Activated naive CD4-positive, alpha-beta T cell treated with anti-CD3 and anti-CD28 coated beads for 36 hours (primary cell): ENCODE measurements at regions not wholly inside any gene's neighbourhood (a gene's known extent, or its start where the extent isn't known, plus 50 kb on each side); places are given as distances from the start of the nearest gene placed in this dataset.

Experiments
- CTCF ChIA-PET: fragments of 350-600 bp; sonication (Branson Sonifier 250); formaldehyde crosslinking; loops from one replicate; lab custom pipeline; 2021; ENCODE audit warnings: antibody characterized with exemption; lab: Charles Lee
- DNase-seq: peaks from one replicate; pipeline ENCODE4 v3.0.0-alpha.2; 2020
- H3K27ac Mint-ChIP-seq: one replicate; pipeline ENCODE4 v1.8.0; 2021; ENCODE audit warnings: mild to moderate bottlenecking, mixed read lengths
- H3K27me3 Mint-ChIP-seq: one replicate; pipeline ENCODE4 v1.8.0; 2021; ENCODE audit warnings: low read depth, mixed read lengths
- H3K36me3 Mint-ChIP-seq: one replicate; pipeline ENCODE4 v1.8.0; 2021; ENCODE audit warnings: low read depth, mixed read lengths
- H3K4me1 Mint-ChIP-seq: one replicate; pipeline ENCODE4 v1.8.0; 2021; ENCODE audit warnings: low read depth, mixed read lengths
- H3K4me3 Mint-ChIP-seq: one replicate; pipeline ENCODE4 v1.8.0; 2021; ENCODE audit warnings: mild to moderate bottlenecking, moderate library complexity, mixed read lengths
- H3K9me3 Mint-ChIP-seq: one replicate; pipeline ENCODE4 v1.8.0; 2021; ENCODE audit warnings: mixed read lengths
- intact Hi-C: fragments of 100-400 bp; cut with micrococcal nuclease; formaldehyde crosslinking; loops from one replicate; pipeline ENCODE4 v1.15.1; 2023

- H3K27ac Mint-ChIP-seq = no peak overlapping the region
- intact Hi-C loops = no loop called here
- DNase-seq = no peak
- H3K4me1 Mint-ChIP-seq = no peaks in the 10 kb centered on the region
- no peaks in the 10 kb centered on the region for H3K27me3 Mint-ChIP-seq
- H3K9me3 Mint-ChIP-seq = no peaks in the 10 kb centered on the region
- CTCF ChIA-PET = no interaction called here
- H3K4me3 Mint-ChIP-seq = no peak overlapping the region
- H3K36me3 Mint-ChIP-seq = no peaks in the 10 kb centered on the region
These were observed 478.1 kb upstream of the NRP1 start for GRCh38 chr10:33812586-33812985.

- no peak for DNase-seq
- Mint-ChIP-seq H3K9me3 (no peaks in the 10 kb centered on the region), H3K4me3 (no peak overlapping the region), H3K27me3 (no peaks in the 10 kb centered on the region), H3K27ac (no peak overlapping the region), H3K4me1 (no peaks in the 10 kb centered on the region), H3K36me3 (no peaks in the 10 kb centered on the region)
- intact Hi-C loops = no loop called here
- CTCF ChIA-PET = no interaction called here
These were observed 476.5 kb upstream of the NRP1 start for GRCh38 chr10:33810986-33811385.

GRCh38 chr10:33809732-33810131 is 475.3 kb upstream of the NRP1 start:
- Mint-ChIP-seq H3K4me3 (no peak overlapping the region), H3K9me3 (no peaks in the 10 kb centered on the region), H3K27ac (no peak overlapping the region), H3K27me3 (no peaks in the 10 kb centered on the region), H3K36me3 (no peaks in the 10 kb centered on the region), H3K4me1 (no peaks in the 10 kb centered on the region)
- CTCF ChIA-PET = interaction anchor here (0.6 kb wide), 2 partner anchors 18 to 814 kb away, joined by 3 read pairs; no protein-coding TSS in a partner anchor
- intact Hi-C loops = no loop called here
- no peak for DNase-seq

GRCh38 chr10:33808475-33808874 is 474.0 kb upstream of the NRP1 start:
- Mint-ChIP-seq H3K27me3 (no peaks in the 10 kb centered on the region), H3K4me3 (no peak overlapping the region), H3K4me1 (no peaks in the 10 kb centered on the region), H3K27ac (no peak overlapping the region), H3K36me3 (no peaks in the 10 kb centered on the region), H3K9me3 (no peaks in the 10 kb centered on the region)
- intact Hi-C loops = no loop called here
- no peak for DNase-seq
- CTCF ChIA-PET = no interaction called here

GRCh38 chr10:33807531-33808359 is 473.3 kb upstream of the NRP1 start:
- no peak for DNase-seq
- no peak overlapping the region for H3K27ac Mint-ChIP-seq
- H3K27me3 Mint-ChIP-seq = no peaks in the 10 kb centered on the region
- no peak overlapping the region for H3K4me3 Mint-ChIP-seq
- H3K36me3 Mint-ChIP-seq = no peaks in the 10 kb centered on the region
- H3K9me3 Mint-ChIP-seq = no peaks in the 10 kb centered on the region
- CTCF ChIA-PET = interaction anchor here (0.5 kb wide), 1 partner anchor 972 kb away, joined by 3 read pairs; no protein-coding TSS in a partner anchor
- intact Hi-C loops = no loop called here
- no peaks in the 10 kb centered on the region for H3K4me1 Mint-ChIP-seq

GRCh38 chr10:33805831-33806230 is 471.4 kb upstream of the NRP1 start:
- no peaks in the 10 kb centered on the region for H3K36me3 Mint-ChIP-seq
- intact Hi-C loops = no loop called here
- no peaks in the 10 kb centered on the region for H3K27me3 Mint-ChIP-seq
- H3K4me1 Mint-ChIP-seq = no peaks in the 10 kb centered on the region
- CTCF ChIA-PET = no interaction called here
- H3K9me3 Mint-ChIP-seq = no peaks in the 10 kb centered on the region
- no peak for DNase-seq
- H3K27ac Mint-ChIP-seq = no peak overlapping the region
- no peak overlapping the region for H3K4me3 Mint-ChIP-seq

GRCh38 chr10:33804584-33804983 is 470.1 kb upstream of the NRP1 start:
- no peak for DNase-seq
- Mint-ChIP-seq H3K4me3 (no peak overlapping the region), H3K27me3 (no peaks in the 10 kb centered on the region), H3K9me3 (no peaks in the 10 kb centered on the region), H3K4me1 (no peaks in the 10 kb centered on the region), H3K27ac (no peak overlapping the region), H3K36me3 (no peaks in the 10 kb centered on the region)
- CTCF ChIA-PET = no interaction called here
- intact Hi-C loops = no loop called here

- Mint-ChIP-seq H3K4me3 (no peak overlapping the region), H3K9me3 (no peaks in the 10 kb centered on the region), H3K36me3 (no peaks in the 10 kb centered on the region), H3K27ac (no peak overlapping the region), H3K4me1 (no peaks in the 10 kb centered on the region), H3K27me3 (no peaks in the 10 kb centered on the region)
- intact Hi-C loops = no loop called here
- no peak for DNase-seq
- CTCF ChIA-PET = no interaction called here
These were observed 468.8 kb upstream of the NRP1 start for GRCh38 chr10:33803248-33803647.

- no peaks in the 10 kb centered on the region for H3K4me1 Mint-ChIP-seq
- no peak overlapping the region for H3K27ac Mint-ChIP-seq
- no peaks in the 10 kb centered on the region for H3K27me3 Mint-ChIP-seq
- CTCF ChIA-PET = no interaction called here
- no peaks in the 10 kb centered on the region for H3K9me3 Mint-ChIP-seq
- no peak for DNase-seq
- intact Hi-C loops = no loop called here
- no peaks in the 10 kb centered on the region for H3K36me3 Mint-ChIP-seq
- H3K4me3 Mint-ChIP-seq = no peak overlapping the region
These were observed 468.1 kb upstream of the NRP1 start for GRCh38 chr10:33802566-33802965.

GRCh38 chr10:33801705-33802104 is 467.2 kb upstream of the NRP1 start:
- no peak overlapping the region for H3K27ac Mint-ChIP-seq
- no peak overlapping the region for H3K4me3 Mint-ChIP-seq
- DNase-seq = no peak
- intact Hi-C loops = no loop called here
- no peaks in the 10 kb centered on the region for H3K4me1 Mint-ChIP-seq
- no peaks in the 10 kb centered on the region for H3K36me3 Mint-ChIP-seq
- CTCF ChIA-PET = no interaction called here
- no peaks in the 10 kb centered on the region for H3K27me3 Mint-ChIP-seq
- H3K9me3 Mint-ChIP-seq = no peaks in the 10 kb centered on the region

- H3K27ac Mint-ChIP-seq = no peak overlapping the region
- CTCF ChIA-PET = no interaction called here
- no peak overlapping the region for H3K4me3 Mint-ChIP-seq
- intact Hi-C loops = no loop called here
- no peaks in the 10 kb centered on the region for H3K4me1 Mint-ChIP-seq
- H3K27me3 Mint-ChIP-seq = no peaks in the 10 kb centered on the region
- DNase-seq = no peak
- no peaks in the 10 kb centered on the region for H3K9me3 Mint-ChIP-seq
- no peaks in the 10 kb centered on the region for H3K36me3 Mint-ChIP-seq
These were observed 466.5 kb upstream of the NRP1 start for GRCh38 chr10:33800986-33801385.

GRCh38 chr10:33800545-33800944 is 466.1 kb upstream of the NRP1 start:
- DNase-seq = no peak
- CTCF ChIA-PET = no interaction called here
- H3K4me1 Mint-ChIP-seq = no peaks in the 10 kb centered on the region
- H3K36me3 Mint-ChIP-seq = no peaks in the 10 kb centered on the region
- H3K4me3 Mint-ChIP-seq = no peak overlapping the region
- H3K27ac Mint-ChIP-seq = no peak overlapping the region
- intact Hi-C loops = no loop called here
- H3K27me3 Mint-ChIP-seq = no peaks in the 10 kb centered on the region
- H3K9me3 Mint-ChIP-seq = no peaks in the 10 kb centered on the region

- Mint-ChIP-seq H3K4me1 (no peaks in the 10 kb centered on the region), H3K36me3 (no peaks in the 10 kb centered on the region), H3K27ac (no peak overlapping the region), H3K27me3 (no peaks in the 10 kb centered on the region), H3K4me3 (no peak overlapping the region), H3K9me3 (no peaks in the 10 kb centered on the region)
- no peak for DNase-seq
- CTCF ChIA-PET = no interaction called here
- intact Hi-C loops = no loop called here
These were observed 465.5 kb upstream of the NRP1 start for GRCh38 chr10:33799944-33800323.
